DMS79 treated with DMSO at 0.1 percent for 48 hours (cell line): ENCODE measurements at regions not wholly inside any gene's neighbourhood (a gene's known extent, or its start where the extent isn't known, plus 50 kb on each side); places are given as distances from the start of the nearest gene placed in this dataset.

Experiments
- DNase-seq: peaks from one replicate; lab custom pipeline; 2025; lab: John Stamatoyannopoulos, UW

- no peak for DNase-seq
Observed at GRCh38 chr18:2172881-2173280, 398.4 kb downstream of the METTL4 start.

- no peak for DNase-seq
Observed at GRCh38 chr18:2173486-2173885, 397.8 kb downstream of the METTL4 start.

- DNase-seq: no peak
Observed at GRCh38 chr18:2178036-2178435, 393.3 kb downstream of the METTL4 start.

GRCh38 chr18:2179498-2180183 lies 391.7 kb downstream of the METTL4 start:
- DNase-seq: no peak

- DNase-seq: no peak
Observed at GRCh38 chr18:2180586-2180985, 390.7 kb downstream of the METTL4 start.

DNA sequence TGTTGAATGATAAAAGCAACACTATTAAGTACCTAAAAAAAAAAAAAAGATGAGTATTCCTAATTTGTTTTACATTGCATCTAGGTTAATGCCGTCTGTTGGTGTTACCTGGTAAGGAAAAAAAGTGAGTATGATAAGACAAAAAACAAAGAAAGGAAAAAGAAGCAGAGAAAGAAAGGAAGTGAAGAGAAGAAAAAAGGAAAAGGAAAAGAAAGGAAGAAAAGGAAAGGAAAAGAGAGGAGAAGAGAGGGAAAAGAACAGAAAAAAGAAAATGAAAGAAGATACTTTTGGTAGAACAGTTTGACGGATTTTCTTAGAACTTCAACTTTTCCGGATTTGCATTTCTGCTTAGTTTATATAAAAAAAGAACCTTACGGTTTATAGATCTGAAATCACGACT lies 387.9 kb downstream of the METTL4 start:
- DNase-seq: no peak

DNA sequence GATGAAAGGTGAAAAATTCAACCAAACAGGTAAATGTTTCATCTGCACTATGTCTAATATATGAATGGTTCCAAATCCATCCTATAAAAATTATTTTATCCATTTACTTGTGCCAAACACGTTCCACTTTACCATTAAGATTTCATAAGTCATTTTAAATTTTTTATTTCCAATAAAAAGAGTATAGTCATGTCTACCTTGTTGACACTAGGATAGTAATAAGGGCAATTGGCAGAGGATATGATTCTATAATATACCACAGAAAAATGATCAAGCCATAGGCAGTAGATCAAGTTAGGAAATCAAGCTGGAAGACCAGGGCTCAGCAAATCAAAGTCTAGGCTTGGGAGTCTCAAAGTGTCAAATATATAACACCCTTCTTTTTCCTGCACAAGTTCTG lies 384.3 kb downstream of the METTL4 start:
- no peak for DNase-seq

DNA sequence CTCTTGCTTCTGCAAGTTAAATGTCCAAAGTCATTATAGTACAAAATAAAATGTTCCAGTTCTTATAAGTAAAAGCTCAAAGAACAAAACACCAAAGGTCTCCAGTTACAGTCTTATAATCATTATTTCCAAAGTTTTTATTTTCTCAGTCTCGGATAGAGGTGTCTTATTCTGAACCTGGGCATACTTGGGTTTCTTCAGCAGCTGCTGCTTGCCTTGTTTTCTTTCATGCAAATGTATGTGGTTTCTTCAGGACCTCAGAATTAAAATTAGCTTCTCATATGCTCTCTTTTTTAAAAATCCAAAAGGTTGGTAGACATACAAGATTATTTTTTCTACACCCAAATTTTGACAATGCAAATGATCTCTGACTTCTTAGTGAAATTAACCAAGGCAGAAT lies 383.0 kb downstream of the METTL4 start:
- DNase-seq: no peak

GRCh38 chr18:2191180-2191790 lies 380.0 kb downstream of the METTL4 start:
- DNase-seq: no peak

DNA sequence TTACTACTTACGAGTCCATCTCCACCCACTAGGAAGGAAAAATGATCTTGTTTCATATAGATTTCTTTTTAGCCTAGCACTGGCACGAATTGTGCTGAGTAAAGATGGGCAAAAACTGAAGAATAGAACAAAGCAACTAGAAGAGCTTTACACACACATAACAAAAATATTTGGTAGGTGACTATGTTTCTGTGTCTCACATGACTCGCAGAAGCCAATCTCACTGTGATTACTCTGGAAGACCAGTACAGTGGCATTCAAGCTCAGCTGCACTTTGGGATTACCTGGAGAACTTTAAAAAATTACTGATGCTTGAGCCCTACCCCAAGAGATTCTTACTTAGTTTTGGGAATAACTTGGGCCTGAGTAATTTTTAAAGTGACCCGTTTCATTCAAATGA lies 378.7 kb downstream of the METTL4 start:
- DNase-seq: no peak

DNA sequence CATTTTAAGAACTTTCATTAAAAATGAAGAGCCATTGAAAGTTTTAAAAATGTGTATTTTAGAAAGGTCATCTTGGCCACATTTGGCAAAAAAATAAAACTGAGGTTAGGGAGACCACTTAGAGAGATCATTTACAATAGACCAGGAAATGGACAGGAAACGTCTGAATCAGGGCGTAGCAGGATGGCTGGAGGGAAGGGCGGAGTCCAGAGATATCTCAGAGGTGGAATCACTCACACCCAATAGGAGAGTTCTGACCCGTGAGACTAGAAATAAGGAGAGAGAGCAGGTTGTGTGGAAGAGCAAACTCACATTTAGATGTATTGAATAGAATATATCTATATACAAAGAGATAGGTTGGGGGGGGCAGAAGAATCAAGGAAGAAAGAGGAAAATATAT lies 373.4 kb downstream of the METTL4 start:
- DNase-seq: no peak

DNA sequence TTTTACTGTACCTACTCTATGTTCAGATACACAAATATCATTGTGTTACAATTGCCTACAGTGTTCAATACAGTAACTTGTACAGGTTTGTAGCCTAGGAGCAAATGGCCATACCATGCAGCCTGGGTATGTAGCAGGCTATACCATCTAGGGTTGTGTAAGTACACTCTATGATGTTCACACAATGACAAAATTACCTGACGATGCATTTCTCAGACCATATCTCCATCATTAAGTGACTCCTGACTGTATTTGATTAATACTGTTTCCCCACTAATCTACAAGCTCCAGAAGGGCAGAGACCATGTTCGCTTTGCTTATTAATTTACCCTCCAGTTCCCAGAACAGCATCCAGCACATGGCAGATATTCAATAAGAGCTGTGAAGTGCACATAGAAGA lies 372.2 kb downstream of the METTL4 start:
- DNase-seq: no peak

DNA sequence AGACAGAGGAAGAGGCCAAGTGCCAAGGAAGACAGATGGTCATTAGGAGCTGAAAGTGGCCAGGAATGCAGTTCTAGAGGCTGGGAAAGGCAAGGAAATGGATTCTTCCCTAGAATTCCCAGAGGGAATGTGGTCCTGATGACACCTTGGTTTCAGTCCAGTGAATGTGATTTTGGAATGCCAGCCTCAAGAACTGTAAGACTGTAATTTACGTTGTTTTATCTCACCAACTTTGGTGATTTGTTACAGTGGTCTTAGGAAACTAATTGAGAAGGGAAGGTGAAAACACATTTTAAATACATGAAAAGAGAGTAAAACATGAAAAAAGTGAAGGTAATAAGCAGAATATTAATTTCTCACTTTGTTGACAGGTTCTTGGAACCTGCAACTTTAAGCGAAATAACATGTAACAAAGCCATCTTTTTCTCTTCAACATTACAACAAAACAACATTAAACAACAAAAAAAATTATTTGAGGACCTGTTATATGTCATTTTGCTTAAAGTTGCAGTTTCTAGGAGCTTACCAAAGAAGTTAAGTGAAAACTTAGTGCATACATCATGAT lies 370.2 kb downstream of the METTL4 start:
- DNase-seq: no peak

GRCh38 chr18:2204736-2205135 lies 366.6 kb downstream of the METTL4 start:
- no peak for DNase-seq

GRCh38 chr18:2207294-2207693 lies 364.0 kb downstream of the METTL4 start:
- DNase-seq: no peak

DNA sequence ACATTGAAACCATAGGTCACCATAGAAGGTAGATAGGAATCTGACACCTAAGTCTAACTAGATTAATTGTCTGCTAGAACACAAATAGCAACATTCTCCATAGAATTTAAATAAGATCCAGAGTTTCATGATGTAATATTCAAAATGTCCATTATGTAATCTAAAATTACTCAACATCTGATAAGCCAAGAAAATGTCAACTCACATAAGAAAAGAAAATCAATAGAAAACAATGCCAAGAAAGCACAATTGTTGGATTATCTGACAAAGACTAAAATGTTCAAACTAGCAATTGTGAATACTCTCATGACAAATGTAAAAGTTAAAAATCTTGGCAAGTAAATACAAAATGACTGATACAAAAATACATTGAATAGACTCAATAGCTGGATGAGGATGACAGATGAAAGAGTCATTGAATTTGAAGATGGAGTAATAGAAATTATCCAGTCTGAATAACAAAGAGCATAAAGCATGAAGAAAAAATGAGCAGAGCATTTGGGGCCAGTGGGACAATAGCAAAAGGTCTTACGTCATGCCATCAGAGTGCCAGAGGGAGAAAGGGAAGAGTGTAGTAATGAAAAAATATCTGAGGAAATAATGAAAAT lies 358.6 kb downstream of the METTL4 start:
- DNase-seq: no peak

DNA sequence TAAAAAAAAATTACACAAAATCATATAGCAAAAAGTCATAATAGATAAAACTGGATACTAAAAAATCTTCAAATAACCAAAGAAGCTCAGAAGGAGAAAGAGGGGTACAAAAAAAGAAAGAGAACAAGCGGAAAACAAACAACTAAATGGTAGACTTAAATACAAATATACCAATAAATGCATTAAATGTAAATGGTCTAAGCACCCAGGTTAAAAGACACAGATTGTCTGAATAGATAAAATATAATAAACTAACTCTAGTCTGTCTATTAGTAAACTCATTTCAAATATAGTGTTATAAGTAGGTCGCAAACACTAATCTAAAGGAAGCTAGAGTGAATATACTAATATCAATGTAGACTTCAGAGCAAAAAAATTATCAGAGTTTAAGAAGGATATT lies 357.4 kb downstream of the METTL4 start:
- no peak for DNase-seq

DNA sequence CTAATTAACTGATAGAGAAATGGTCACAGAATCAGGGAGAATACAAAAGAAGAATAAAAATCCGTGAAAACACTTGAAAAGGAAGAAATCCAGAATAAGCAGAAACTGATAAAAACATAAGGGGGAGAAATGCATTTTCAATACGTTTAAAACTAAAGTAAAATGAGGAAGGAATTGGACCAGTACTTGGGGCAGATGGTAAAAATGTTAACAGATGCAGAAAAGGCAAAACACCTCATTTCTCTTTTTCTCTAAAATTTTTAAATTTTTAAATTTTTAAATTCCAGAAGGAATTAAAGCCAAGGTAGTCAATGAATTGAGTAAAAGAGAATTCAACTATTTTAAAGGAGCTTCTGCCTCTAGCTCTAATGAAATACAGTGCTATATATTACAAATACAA lies 353.9 kb downstream of the METTL4 start:
- DNase-seq: no peak

DNA sequence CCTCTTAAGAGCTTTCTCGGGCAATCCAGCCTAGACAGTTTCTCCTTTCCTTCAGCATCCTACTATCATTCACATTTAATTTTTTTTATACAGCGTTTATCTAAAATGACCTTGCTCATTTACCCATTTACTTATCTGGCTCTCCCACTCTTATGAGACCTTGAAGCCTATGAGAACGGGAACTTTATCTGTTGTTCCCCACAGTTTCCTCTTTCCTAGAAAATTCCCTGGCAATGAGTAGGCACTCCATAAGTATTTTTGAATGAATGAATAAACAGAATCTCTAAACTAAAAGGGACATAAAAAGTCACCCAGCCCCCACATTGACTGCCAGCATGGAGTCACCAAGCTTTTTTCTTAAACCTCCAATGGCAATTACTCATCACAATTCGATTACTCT lies 353.2 kb downstream of the METTL4 start:
- DNase-seq: no peak

DNA sequence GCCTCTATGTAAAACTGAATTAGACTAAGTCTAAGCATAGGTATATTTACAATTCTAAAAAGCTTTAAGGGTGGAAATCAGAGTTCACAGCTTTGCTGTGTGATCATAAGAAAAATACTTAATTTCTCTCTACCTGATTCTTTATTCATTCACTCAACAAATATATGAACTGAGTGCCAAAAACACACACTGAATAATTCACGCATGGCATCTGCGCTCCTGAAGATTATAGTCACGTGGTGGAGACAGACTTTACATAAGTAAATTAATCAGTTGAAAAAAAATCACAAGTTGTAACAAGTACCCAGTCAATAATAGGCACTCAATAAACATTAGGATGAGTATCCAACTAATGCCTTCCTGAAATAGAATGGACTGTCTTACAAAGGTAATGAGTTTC lies 351.6 kb downstream of the METTL4 start:
- no peak for DNase-seq

GRCh38 chr18:2222270-2223185 lies 348.8 kb downstream of the METTL4 start:
- DNase-seq: no peak

- no peak for DNase-seq
Observed at GRCh38 chr18:2223449-2223848, 347.9 kb downstream of the METTL4 start.
